Mammary epithelial cell (primary cell): ENCODE measurements at regions not wholly inside any gene's neighbourhood (a gene's known extent, or its start where the extent isn't known, plus 50 kb on each side); places are given as distances from the start of the nearest gene placed in this dataset.

ENCODE experiments used
- EZH2 ChIP-seq: IDR thresholded peaks from 2 replicates; pipeline ENCODE4 v1.6.1; 2012; ENCODE audit warnings: low read length, inconsistent platforms, borderline replicate concordance
- TF ChIP-seq, protein P1 (sequence below), 2 donors: IDR thresholded peaks in 1 of 2; conservative IDR thresholded peaks in 1 of 2; 2 replicates each; pipeline ENCODE4 v1.5.1; 2011 to 2012; ENCODE audit warnings: inconsistent platforms in 2 of 2, low read length in 2 of 2, mild to moderate bottlenecking in 2 of 2, control low read depth in 1 of 2, low read depth in 1 of 2; ENCODE audit not compliant: insufficient read depth in 1 of 2; ENCODE audit errors: extremely low read depth in 1 of 2

GRCh38 chr6:93902517-93902916 lies 483.2 kb upstream of the EPHA7 start:
- TF ChIP-seq, protein P1, sequence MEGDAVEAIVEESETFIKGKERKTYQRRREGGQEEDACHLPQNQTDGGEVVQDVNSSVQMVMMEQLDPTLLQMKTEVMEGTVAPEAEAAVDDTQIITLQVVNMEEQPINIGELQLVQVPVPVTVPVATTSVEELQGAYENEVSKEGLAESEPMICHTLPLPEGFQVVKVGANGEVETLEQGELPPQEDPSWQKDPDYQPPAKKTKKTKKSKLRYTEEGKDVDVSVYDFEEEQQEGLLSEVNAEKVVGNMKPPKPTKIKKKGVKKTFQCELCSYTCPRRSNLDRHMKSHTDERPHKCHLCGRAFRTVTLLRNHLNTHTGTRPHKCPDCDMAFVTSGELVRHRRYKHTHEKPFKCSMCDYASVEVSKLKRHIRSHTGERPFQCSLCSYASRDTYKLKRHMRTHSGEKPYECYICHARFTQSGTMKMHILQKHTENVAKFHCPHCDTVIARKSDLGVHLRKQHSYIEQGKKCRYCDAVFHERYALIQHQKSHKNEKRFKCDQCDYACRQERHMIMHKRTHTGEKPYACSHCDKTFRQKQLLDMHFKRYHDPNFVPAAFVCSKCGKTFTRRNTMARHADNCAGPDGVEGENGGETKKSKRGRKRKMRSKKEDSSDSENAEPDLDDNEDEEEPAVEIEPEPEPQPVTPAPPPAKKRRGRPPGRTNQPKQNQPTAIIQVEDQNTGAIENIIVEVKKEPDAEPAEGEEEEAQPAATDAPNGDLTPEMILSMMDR (conservative IDR thresholded peaks at IDR 0.05 in 1 of 2, IDR thresholded peaks at IDR 0.05 in 1 of 2; ENCODE audit: extremely low read depth in 1 of 2, insufficient read depth in 1 of 2, low read depth in 1 of 2, low read length in 2 of 2), result no peak
- TF ChIP-seq EZH2, result no peak
